Fibroblast of lung (primary cell): ENCODE measurements at regions not wholly inside any gene's neighbourhood (a gene's known extent, or its start where the extent isn't known, plus 50 kb on each side); places are given as distances from the start of the nearest gene placed in this dataset.

Experiments used
- CTCF ChIP-seq, 2 donors: IDR thresholded peaks in 1 of 2; conservative IDR thresholded peaks in 1 of 2; 1 replicate in 1 of 2; 2 replicates in 1 of 2; pipeline ENCODE4 v1.5.1; 2011 to 2012; ENCODE audit warnings: low read length in 2 of 2, control low read depth in 1 of 2, inconsistent platforms in 1 of 2, low read depth in 1 of 2, mild to moderate bottlenecking in 1 of 2
- EZH2 ChIP-seq: IDR thresholded peaks from 2 replicates; pipeline ENCODE4 v1.5.1; 2012; ENCODE audit warnings: low read length, control low read depth, mild to moderate bottlenecking; ENCODE audit errors: missing control alignments

GRCh38 chr3:110133971-110134370 lies 796.6 kb upstream of the DPPA4 start:
- TF ChIP-seq CTCF (conservative IDR thresholded peaks at IDR 0.05 in 1 of 2, IDR thresholded peaks at IDR 0.05 in 1 of 2; ENCODE audit: low read depth in 1 of 2, low read length in 2 of 2) (no peak), EZH2 (no peak)
